HG02943 (cell line): ENCODE measurements at regions not wholly inside any gene's neighbourhood (a gene's known extent, or its start where the extent isn't known, plus 50 kb on each side); places are given as distances from the start of the nearest gene placed in this dataset.

ENCODE experiments used
- ATAC-seq: cut with Tn5 transposase; IDR thresholded peaks from one replicate; pipeline ENCODE4 v1.9.1; 2021; ENCODE audit warnings: mild to moderate bottlenecking, low read depth, moderate library complexity; ENCODE audit not compliant: unreplicated experiment

DNA sequence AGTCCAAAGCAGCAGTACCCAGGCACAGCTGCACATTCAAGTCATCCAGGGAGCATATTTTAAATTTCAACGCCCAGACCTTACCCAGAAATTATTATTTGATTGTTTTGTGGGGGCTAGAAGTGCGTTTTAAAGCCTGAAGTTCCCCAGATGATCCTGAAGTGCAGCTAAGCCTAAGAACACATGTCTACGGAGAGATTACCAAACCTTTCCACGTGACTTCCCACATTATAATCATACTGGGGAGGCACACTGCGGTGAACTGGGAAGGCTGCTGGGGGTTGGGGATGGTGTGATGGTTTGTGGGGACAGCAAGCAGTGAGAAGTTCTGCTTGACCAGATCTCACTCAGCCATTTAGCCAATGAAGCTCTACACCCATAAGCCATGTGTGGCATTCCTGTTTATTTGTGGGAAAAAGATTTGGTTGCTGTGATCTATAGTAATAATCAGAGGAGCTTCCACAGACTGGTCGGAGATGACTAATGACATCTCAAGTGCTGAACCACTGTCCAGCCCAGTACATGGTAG is 93.4 kb upstream of the CDH6 start:
- ATAC-seq = no peak

DNA sequence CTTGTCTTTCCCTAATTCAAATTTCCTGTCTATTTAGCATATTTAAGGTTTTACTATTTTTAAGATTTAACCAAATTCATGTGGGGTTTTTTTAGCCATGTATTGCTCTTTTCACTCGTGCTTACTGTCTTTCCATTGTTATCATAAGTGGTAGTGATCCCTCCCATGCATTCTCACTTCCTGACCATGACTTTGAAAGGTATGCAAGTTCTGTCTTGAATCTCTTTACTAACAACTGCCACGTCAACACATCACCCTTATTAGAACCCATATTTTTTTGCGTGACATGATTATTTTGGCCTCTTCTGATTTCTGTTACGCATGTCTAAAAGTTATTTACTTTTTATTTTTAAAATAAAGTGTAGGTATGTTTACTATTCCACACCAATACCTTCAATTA is 94.7 kb upstream of the CDH6 start:
- ATAC-seq = no peak

DNA sequence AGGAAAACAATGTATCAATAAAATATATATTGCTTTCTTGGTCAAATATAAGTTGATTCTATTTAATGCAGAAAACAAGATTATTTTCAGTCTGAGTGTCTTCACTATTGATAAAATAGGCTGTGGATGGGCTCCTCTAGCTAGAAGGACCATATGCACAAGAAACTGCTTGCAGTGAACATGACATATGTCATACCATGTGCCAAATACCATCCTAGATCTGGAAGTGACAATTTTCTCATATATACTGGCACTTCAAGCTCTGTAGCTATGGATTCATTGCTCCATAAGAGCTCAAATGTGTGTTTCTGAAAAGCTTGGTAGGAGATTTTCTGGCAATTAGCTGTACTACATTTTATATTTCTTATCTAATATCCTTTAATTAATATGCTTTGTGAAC is 95.6 kb upstream of the CDH6 start:
- ATAC-seq = no peak

DNA sequence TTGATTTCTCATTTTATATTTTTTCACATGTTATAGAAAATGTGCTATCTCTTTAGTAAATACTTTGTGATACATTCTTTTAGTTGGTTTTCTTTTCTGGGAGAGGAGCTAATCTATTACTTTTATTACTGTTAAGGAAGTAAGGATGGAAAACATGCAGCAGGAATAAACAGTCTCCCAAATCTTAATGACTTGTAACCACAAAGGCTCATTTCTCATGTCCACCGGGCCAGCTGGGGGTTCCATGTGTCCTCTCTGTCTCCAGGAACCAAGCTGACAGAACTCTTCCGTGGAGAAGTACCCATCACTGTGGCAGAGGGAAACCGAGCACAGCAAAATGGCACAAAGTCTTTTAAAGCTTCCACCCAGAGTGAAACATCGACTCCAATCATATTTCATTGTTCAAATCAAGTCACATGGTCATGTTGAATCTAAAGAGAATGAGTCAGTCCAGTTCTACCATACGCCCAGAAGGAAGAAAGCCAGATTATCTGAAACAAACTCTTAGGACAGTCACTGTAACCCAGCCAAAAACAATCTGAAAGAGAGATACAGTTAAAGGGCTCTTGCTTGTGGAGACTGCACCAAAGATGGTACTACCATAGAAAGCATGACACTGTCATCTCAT is 97.1 kb upstream of the CDH6 start:
- ATAC-seq = no peak

DNA sequence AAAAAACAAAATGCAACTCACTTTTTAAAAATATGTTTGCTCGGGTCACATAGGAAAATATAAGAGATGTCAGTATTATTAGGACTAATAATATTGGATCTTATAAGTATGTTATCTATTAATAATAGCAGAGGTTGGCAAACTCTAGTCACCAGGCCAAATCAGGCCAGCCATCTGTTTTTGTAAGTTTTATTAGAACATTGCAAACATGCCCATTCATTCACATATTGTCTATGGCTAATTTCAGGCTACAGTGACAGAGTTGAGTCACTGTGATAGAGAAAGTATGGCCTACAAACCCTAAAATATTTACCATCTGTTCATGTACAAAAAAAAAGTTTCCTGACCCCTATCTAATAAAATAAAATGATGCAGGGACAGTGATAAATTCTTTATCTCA is 97.7 kb upstream of the CDH6 start:
- ATAC-seq = no peak

DNA sequence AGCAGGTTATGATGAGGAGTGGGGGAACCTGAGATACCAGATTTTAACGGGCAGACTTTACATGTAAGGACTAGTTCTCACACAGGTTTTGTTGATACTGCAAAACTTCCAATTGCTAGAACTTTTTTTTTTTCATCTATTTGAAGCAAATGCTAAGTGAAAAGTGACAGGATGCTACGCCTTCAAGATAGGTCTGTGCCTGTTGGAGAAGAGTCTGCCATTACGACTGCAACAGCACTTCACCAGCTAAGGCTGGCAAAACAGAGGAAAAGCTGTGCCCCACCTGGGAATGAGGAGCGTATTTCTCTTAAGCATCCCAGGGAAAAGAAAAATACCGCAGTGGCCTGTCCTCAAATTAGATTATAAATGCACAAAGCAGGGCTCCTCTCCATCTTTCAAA is 102.0 kb upstream of the CDH6 start:
- no peak for ATAC-seq

DNA sequence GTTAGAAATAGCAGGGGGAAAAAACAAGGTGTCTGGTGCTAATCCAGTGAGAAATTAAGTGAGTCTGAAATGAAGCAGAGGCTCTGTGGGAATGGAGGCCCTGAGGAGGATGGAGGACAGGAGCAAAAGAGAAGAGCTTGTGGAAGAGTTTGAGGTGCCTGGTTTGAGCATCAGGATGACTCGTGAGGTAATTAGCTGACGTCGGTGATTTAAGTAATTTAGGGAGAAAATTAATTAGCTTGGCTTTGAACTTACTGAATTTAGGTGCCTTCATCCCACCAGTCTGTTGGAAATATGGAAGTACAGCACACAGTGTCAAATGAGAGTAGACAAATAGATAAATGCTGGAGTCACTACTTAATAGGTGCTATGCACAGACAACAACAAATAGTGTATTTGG is 103.0 kb upstream of the CDH6 start:
- no peak for ATAC-seq

DNA sequence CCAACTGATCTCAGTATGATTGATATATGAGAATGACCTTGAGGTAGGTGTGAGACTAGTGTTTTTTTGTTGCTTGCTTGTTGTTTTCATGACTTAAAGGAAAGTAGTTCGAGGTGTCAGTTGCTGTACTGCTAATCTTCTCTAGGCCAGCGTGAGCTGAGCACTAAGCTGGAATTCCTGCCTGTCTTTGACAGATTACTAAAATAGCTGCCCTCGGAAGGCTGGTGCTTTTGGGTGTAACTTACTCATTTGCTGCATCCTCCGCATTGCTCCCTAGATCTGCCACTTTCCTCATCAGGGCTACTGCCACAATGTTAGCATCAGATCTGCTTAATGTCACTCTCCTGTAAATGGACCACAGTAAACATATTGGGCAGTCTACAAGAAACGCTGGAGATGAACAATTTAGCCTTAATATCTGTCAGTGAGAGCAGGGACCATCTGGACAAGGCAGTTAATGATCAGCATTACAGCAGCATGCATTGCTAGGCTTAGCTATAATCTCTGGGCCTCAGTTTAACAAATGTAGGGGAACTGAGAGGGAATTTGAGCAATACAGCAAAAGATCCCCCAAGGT is 106.6 kb upstream of the CDH6 start:
- ATAC-seq = no peak

DNA sequence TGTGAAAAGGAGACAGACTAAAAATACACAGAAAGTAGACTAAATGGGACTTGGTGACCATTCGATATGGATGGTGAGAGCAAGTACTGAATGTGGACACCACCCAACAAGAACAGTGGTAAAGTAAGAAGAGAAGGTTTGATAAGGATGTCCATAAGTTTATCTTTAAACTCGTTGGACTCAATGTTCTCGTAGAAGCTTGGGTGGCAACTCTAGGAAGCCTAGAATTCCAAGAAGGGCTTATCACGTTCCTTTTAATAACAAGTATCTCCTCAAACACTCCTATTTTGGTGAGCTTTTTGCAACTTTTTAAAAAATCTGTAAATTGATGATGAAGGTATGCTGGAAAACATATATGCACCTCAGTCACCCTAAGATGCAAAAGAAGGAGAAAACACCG is 108.6 kb upstream of the CDH6 start:
- ATAC-seq = no peak

DNA sequence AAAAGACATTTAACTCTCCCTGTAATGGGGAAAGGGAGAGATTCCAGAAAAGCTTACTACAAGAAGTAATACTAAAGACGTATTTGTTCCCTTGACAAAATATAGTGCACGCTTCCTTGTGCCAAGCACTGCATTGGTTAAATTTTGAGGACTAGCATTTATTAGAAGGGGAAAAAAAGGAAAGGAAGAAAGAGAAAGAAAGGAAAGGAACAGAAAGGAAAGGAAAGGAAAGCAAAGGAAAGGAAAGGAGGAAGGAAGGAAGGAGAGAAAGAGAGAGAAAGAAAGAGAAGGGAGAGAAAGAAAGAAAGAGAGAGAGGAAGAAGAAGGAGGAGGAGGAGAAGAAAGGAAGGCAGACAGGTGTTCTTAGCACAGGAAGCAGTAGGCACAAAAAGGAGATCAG is 110.1 kb upstream of the CDH6 start:
- no peak for ATAC-seq

DNA sequence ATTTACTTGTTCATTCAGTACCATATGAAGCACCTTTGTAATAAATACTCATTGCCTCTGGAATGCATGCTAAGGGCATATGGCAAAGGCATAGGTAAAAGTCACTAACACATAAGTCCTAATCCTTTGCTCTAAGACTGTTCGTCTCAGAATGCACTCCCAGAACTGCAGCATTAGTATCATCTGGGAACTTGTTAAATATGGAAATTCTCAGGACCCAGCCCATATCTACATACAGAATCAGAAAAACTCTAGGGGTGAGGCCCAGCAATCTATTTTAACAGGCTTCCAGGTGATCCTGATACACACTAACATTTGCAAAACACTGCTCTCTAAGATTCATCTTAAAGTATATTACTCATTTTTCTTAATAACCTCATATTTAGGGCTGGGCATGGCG is 113.8 kb upstream of the CDH6 start:
- ATAC-seq = no peak

DNA sequence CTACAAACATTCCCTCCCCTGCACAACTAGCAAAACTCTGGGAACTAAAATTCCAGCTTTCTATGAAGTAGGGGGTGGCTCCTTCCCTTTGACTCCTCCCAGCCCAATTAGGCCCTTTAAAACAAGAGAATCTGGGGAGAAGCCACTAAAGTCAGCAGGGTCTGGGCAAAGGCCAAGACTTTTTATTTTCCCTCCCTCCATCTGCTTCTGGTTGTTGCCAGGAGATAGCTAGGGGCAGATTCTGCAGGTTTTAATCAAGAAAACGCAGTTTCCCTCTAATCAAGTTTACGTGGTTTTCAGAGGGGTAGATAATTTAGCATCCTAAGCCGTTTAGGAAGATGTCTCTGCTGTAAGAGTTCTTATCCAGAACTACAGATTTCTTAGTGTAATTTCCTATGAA is 114.5 kb upstream of the CDH6 start:
- ATAC-seq = no peak

DNA sequence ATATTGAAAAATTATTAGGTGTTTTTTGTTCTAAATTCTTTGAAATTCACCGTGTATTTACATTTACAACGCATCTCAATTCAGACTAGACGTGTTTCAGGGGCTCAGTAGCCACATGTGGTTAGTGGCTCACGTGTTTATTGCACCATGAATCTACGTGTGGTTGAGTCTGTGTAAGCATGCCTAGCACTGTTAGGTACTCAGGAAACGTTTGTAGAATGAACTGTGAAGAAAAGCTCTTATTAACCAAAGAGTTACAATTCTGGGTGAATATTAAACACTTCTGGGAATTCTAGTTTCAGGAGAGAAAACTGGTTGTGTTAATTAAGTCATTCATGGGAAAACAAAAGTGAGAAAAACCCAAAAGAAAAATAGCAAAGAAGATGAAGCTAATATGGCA is 117.5 kb upstream of the CDH6 start:
- ATAC-seq = no peak

DNA sequence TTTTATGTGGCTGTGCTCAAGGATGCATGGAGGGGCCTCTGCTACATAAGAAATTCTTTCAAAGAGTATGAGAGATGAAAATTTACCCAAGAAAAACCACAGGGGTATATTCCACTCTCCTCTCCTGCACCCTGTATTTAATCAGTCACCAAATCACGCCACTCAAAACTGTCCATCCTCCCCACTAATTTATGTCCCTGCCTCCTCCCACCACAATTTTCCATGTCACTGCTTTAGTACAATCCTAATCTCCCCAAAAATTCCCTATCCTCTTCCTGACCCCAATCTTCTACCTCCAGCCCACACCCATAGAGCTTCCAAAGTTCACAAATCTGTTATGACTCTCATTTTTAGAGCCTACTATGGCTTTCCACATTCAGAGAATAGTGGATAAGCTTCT is 125.2 kb upstream of the CDH6 start:
- ATAC-seq = no peak

DNA sequence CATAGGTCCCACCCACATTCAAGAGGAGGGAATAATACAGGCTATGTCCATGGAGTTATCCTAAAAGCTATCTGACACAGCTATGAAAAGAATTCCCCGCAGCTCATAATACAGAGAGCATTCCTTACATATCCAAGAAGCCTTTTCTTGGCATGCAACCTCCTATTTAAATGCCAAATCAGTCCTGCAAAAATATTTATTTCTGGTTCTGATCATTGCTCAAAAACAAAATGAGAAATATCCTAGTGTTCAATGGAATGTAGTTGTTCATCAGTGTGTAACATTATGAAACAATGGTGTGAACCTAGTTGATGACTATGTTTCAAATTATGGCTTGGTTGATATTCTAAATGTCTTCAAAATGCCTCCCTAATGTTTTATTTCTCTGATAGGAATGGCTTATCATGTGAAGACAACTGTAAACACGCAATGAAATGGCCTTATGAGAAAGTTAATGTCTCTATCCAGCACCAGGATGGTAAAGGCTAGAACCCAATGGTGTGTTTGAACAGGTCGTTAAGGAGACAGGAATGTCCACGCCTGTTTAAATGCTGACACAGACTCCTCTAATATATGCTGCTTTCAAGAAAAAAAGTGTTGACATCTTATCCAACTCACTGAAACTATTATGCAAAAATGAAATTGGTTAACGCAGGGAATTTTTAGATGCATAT is 126.7 kb upstream of the CDH6 start:
- ATAC-seq = no peak

DNA sequence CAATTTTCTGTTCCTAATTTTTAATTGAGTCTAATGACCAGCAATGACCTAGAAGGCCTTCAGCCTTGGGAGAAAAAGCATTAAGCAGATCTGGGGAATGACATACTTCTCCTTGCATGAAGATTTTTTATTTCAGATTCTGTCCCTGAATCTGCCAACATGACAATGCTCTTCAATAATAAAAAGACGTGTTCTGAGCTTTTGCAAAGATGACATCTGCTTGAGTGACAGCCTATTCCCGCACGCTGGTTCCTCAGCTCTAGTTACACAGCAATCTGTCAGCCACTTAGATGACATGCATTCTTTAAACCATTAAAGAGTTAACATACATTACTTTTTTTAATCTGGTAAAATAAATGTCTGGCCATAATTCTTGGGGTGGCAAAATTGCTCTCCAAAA is 129.3 kb upstream of the CDH6 start:
- ATAC-seq = no peak

DNA sequence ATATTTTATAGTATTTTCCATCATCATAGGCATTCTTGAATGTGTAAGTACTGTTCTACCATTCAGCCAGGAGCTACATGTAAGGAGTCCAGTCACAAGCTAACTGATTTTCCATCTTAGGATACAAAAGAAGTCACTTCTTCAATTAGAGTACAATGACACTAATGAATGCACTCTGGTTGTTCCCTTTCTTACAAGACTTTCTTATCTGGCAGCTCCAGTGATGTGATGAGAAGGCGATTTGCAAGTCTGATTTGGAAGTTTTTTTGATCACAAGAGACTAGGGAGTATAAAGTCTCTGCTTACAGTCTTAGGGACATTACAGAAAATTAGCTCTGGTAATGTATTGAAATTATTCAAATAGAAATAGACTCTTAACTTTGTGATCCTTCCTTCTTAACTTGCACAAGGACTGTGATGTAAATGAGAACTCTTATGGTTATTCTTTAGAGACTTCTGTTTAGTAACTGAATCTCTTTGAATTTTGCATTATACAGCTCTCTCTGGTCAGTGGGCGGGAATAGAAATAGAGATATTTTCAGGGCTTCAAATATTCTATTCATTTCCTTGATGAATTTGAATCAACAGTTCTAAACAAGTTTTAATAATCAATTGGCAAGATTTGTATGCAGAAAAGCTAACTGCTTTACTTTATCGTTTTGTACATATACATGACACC is 130.4 kb upstream of the CDH6 start:
- ATAC-seq = no peak

DNA sequence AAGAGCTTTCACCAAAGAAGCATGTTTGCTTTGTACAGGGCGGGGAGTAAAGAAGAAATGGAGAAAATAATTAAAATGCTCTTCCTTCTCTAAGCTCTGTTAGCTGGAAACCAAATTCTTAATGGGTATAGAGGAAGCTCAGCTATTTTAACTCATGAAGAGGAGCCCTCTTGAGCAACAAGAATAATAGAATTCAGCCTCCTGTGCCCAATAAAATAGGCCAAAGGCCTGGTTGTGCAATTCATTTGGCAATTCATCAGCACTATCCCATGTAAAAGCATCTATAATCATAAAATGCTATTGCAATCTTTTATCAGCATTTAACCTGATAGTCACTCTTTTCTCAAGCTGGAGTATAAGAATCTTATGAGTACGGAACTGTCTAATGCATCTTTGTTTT is 133.6 kb upstream of the CDH6 start:
- ATAC-seq = no peak

DNA sequence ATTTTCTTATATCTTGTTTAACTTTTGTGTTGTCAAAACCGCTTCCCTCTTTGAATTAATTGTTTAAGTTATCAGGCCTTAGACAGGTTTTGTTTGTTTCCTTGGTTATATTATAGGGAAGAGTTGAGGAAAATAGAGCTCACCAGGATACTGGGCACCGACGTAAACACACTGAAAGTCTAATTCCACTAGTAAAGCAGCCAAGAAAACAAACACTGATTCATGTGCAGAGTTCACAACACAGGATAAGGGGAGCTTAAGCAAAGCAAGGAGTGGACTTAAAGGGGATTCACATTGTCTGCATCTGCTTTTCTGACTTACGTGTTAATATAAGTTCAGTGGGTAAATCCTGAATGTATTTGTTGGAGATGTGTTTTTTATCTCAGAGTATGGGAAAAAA is 139.0 kb upstream of the CDH6 start:
- ATAC-seq = no peak

DNA sequence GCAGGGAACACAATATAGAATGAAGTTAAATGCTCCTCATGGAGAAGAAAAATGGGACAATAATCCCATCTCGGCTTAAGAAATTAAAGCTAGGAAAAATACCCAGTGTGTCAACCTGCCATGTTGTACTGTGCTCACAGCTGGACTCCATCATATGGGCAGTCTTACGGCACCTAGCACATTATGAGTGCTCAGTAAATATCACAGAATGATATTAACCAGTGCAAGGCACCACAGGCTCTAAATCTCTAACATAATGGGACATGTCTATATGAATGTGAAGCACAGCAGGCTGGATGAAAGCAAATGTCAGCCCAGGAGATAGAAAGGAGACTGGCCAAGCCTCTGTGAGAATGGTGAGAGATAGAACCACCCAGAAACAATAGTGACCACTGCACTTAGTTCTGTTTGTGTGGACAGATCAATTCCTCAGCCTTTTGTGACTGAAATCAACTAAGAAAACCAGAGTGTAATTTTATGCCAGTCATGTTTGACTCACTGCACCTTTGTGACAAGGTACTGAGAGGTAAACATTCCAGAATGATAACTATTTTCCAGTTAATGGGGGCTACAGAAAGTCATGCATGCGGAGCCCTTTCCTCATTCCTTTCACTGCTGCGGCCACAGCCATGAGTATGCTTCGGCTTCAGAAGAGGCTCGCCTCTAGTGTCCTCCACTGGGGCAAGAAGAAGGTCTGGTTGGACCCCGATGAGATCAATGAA is 140.4 kb upstream of the CDH6 start:
- ATAC-seq = no peak

DNA sequence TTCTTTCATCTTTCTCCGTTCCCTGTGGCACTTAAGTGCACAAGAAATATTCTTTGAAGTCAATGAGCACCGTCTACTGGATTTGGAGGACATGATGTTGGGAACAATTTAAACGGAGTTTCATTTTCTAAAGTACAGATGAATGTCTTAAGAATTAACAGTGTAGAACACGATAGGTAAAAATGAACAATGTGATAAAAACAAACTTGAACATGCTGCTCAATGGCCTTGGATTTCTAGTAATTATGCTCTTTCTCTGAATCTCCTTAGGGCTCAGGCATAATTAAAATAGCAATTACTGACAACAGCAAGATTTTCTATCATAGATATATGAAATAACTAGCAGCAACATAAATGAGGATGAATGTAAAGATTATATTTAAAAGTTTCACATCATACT is 142.2 kb upstream of the CDH6 start:
- no peak for ATAC-seq
